GM21786 (cell line): ENCODE measurements at regions not wholly inside any gene's neighbourhood (a gene's known extent, or its start where the extent isn't known, plus 50 kb on each side); places are given as distances from the start of the nearest gene placed in this dataset.

Source experiments
- ATAC-seq: cut with Tn5 transposase; IDR thresholded peaks from one replicate; pipeline ENCODE4 v1.9.1; 2021; ENCODE audit not compliant: unreplicated experiment

DNA sequence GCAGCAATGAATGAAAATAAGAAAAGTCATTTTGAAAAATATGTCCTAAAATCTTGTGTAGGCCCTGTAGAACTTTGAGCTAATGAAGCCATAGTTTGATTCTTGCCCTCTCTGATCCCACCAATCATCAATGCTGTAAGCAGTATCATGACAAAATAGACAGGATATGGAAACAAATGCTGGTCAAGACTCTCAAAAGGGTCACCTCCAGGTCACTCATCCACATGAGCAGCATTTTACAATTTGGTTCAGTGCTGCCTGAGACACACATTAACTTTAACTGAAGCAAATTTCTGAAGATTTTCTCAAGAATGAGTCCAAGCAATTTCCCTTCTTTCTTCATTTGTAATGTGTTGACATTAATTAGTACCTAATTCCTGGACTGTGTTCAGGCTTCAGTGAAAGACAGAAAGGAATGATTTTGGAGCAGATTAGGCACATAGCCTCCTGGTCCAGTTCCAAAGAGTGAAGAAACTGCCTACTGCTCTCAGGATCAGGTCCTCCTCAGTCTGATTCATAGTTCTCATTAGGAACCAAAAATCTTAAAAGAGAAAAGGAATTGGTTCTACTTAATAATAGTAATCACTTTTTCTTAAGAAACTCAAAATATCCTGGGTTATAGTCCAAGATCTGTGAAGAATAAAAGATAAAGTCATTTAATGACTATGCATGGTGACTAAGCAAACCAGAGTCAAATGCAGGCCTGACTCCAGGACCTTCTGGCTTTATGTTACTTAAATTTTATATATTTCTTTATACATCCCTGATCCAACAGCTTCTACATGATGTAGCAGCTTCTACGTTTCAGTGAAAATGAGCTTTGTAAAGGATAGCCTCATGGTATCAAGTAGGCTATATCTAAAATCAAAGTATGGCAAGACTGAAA, 192.1 kb upstream of the RGMB start:
- no peak for ATAC-seq

- ATAC-seq = no peak
These were observed 189.9 kb upstream of the RGMB start for GRCh38 chr5:98583586-98583985.

GRCh38 chr5:98585661-98586310, 187.7 kb upstream of the RGMB start:
- no peak for ATAC-seq

GRCh38 chr5:98586581-98586980, 186.9 kb upstream of the RGMB start:
- ATAC-seq = no peak

DNA sequence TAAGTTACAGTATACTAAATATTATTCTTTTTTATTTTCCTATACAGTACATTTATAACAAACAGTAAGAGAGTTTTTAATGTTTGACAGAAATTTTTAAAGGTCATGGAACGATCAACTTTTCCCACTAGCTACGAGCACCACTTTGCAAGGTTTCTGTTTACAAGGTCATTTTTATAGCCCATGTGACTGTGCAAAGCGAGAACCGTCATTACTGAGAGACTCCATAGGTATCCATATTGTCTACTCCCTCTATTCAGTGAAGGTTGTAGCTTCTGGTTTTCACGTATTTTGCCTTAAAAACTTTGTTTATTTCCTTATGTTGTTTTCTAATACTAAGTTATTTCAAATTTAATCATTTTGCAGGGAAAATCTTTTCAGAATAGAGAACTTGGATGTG, 186.3 kb upstream of the RGMB start:
- ATAC-seq = no peak

DNA sequence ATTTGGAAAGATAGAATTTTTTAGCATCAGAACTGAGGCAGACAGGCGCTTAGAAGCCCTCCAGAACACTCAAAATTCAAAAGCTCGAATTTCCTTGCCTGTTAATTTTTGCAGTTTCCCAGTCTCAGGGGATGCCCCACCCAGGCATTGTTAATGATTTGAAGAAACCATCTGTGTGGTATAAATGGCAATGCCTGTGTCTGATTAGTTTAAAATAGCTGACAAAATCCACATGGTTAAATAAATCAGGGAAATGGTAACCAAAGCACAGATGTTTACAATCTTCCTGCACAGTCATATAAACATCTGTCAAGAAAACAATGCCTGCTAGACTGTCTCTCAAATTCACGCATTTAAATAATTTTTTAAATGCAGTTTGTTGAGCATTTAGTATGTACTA, 185.2 kb upstream of the RGMB start:
- no peak for ATAC-seq

- ATAC-seq = no peak
These were observed 180.0 kb upstream of the RGMB start for GRCh38 chr5:98593418-98593817.

GRCh38 chr5:98594098-98594497, 179.4 kb upstream of the RGMB start:
- ATAC-seq = no peak

DNA sequence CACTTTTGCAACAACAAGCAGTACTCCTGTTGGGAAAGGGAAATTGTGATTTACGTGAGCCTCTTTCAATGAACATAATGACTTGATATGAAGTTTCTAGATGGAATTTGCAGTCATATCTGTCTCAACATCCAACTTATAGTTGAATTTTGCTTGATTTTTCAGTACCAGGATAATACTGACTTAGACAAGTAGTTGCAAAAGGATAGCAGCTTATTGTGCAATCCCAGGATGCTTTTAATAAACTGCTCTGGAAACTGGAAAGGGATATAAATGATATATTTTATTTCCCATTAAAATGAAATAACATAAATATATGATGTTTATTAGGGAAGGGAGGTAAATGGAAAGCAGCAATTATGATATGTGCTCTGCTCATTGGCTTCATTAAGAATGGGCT, 174.4 kb upstream of the RGMB start:
- no peak for ATAC-seq

DNA sequence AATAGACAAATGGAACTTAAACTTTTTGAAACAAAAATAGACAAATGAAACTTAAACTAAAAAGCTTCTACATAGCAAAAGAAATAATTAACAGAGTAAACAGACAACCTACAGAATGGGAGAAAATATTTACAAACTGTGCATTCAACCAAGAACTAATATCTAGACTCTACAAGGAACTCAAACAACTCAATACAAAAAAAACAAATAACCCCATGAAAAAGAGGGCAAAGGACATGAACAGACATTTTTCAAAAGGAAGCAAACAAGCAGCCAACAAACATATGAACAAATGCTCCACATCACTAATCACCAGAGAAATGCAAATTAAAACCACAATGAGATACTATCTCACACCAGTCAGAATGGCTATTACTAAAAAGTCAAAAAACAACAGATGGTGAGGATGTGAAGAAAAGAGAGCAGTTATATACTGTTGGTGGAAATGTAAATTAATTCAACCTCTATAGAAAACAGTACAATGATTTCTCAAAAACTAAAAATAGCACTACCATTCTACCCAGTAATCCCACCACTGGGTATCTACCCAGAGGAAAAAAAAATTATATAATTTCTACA, 170.8 kb upstream of the RGMB start:
- no peak for ATAC-seq

DNA sequence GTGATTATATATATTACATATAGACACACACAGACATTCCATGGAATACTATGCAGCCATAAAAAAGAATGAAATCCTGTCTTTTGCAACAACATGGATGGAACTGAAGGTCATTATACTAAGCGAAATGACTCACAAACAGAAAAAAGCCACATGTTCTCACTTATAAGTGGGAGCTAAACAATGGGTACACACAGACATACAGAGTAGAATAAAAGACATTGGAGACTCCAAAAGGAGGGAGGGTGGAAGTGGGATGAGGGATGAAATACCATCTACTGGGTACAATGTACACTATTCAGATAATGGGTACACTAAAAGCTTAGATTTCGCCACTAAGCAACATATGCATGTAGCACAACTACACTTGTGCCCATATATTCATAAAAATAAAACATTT, 170.0 kb upstream of the RGMB start:
- no peak for ATAC-seq

- ATAC-seq = no peak
These were observed 169.2 kb upstream of the RGMB start for GRCh38 chr5:98604301-98604700.

GRCh38 chr5:98604721-98605425, 168.6 kb upstream of the RGMB start:
- no peak for ATAC-seq

DNA sequence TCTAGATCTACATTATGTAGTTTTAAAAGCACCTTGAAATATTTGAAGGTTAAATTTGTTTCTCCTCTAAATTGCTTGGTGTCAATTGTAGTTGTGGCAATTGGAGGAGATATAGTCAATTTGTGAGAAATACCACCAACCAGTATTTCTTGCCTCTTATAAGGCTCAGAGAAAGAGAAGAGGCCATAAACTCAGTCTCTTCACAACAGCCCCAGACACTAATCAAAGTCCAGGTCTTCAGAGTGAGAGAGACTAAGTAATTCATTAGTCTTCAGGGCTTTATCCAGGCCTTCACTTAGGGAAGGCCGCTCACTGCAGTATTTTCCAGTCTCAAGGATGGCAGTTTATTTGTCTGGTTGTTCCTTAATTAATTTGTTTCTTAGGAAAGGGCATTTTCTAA, 168.0 kb upstream of the RGMB start:
- ATAC-seq = no peak

DNA sequence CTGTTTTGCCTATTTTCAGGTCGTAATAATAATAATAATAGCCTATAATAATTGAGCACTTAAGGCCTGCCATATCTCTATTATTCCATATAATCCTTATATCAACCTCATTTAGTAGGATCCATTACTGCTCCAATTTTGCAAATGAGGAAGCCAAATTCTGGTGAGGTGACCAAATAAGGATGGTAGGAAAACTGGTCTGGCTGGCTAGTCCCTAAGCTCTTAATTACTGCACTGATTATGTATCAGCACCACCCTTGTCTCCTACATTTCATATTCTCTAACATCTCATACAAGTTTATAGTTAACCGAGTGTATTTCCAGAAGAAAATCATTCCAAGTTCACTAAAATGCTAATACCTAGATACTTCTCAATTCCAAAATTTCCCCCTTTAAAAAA, 166.5 kb upstream of the RGMB start:
- no peak for ATAC-seq

GRCh38 chr5:98608052-98608451, 165.4 kb upstream of the RGMB start:
- ATAC-seq = no peak

GRCh38 chr5:98614341-98614740, 159.1 kb upstream of the RGMB start:
- no peak for ATAC-seq

DNA sequence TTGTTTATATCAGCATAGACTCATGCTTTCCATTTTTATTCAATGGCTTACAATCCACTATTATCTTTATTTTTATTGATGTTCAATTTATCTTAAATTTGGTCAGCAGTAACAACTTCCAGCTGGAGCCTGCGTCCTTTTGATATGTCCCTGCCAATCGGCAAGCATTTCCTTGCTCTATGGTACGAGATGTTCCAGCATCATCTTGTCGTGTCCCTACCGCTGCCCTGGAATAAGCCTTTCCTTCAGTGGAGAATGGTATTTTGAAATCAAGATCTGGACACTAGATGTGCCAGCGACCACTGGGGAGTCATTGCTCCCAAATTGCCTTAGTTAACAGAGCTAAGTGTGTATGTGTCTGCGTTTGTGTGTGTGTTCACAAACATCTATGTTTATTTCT, 151.6 kb upstream of the RGMB start:
- no peak for ATAC-seq

- ATAC-seq = no peak
These were observed 149.2 kb upstream of the RGMB start for GRCh38 chr5:98624145-98624880.

GRCh38 chr5:98627121-98627520, 146.3 kb upstream of the RGMB start:
- ATAC-seq = no peak

DNA sequence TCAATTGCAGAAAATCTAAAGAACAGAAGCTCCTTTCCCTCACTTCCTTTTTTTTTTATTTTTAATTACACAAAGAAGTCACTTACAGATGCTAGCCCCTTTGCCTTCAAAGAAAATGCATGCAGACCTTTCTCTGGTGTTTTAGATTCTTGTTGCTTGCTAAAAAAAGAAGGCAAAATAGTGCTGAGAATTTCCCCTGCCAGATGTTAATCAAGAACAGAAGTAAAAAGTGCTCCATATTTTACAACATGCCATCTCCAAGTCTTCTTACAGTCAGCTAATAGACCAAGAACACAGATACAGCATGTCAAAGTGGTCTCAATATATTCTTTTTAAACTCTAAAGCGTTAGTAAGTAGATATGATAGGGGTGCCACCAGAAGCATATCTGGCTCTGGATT, 142.8 kb upstream of the RGMB start:
- no peak for ATAC-seq
